ENCODE measurements at regions not wholly inside any gene's neighbourhood (a gene's known extent, or its start where the extent isn't known, plus 50 kb on each side); places are given as distances from the start of the nearest gene placed in this dataset.
A peak's percentile ranks its signal among the peaks of the same experiment; 100 is the strongest.

- TF ChIP-seq CTCF (IDR thresholded peaks at IDR 0.05): no peak
- Mint-ChIP-seq H3K4me3 (no peak overlapping the region), H3K4me1 (peaks cover 30% of the 10 kb centered on the region), H3K9me3 (no peaks in the 10 kb centered on the region), H3K27ac (no peak overlapping the region), H3K27me3 (no peaks in the 10 kb centered on the region), H3K36me3 (ENCODE audit: low read depth) (no peaks in the 10 kb centered on the region)
- ATAC-seq (ENCODE audit: low read depth): no peak
- POLR2A ChIA-PET: interaction anchor here (0.6 to 0.7 kb wide), 2 partner anchors 17 to 57 kb away, joined by 3 read pairs; no protein-coding TSS in a partner anchor
- DNase-seq: no peak
- intact Hi-C loops (cut with micrococcal nuclease): no loop called here
- CTCF ChIA-PET: no interaction called here
Measured at GRCh38 chr3:111323019-111323418, 219.0 kb upstream of the CD96 start.

- Mint-ChIP-seq H3K27me3 (no peaks in the 10 kb centered on the region), H3K27ac (peak overlapping the region; percentile 73), H3K4me1 (peaks cover 30% of the 10 kb centered on the region), H3K4me3 (peak overlapping the region; percentile 36), H3K36me3 (ENCODE audit: low read depth) (no peaks in the 10 kb centered on the region), H3K9me3 (no peaks in the 10 kb centered on the region)
- intact Hi-C loops (cut with micrococcal nuclease): no loop called here
- ChIA-PET POLR2A (no interaction called here), CTCF (no interaction called here)
- no peak for ATAC-seq (ENCODE audit: low read depth)
- no peak for DNase-seq
- TF ChIP-seq CTCF (IDR thresholded peaks at IDR 0.05): no peak
Measured at GRCh38 chr3:111324151-111324550, 217.8 kb upstream of the CD96 start.

DNA sequence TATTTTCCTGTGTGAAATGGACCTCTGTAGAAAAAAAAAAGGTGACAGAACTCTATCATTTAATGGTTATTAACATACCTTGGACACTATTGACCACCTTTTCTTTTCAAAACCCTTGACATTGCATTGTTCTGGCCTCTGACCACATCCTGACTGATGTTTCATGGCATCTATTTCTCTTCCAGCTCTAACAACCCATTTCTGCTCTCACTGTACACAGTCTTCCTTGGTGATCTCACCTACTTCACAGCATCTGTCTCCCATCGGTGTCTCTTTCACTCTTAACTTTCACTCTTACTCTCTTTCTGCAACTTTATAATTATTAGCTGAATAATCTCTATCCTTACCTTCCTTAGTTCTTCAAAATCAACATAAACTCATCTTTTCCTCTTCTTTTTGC is 217.4 kb upstream of the CD96 start:
- no peaks in the 10 kb centered on the region for H3K9me3 Mint-ChIP-seq
- ChIA-PET POLR2A (no interaction called here), CTCF (no interaction called here)
- H3K4me1 Mint-ChIP-seq: peaks cover 30% of the 10 kb centered on the region
- no peaks in the 10 kb centered on the region for H3K27me3 Mint-ChIP-seq
- peak overlapping the region; percentile 73 for H3K27ac Mint-ChIP-seq
- intact Hi-C loops (cut with micrococcal nuclease): no loop called here
- DNase-seq: no peak
- no peak for TF ChIP-seq CTCF (IDR thresholded peaks at IDR 0.05)
- no peak for ATAC-seq (ENCODE audit: low read depth)
- no peak overlapping the region for H3K4me3 Mint-ChIP-seq
- H3K36me3 Mint-ChIP-seq (ENCODE audit: low read depth): no peaks in the 10 kb centered on the region

DNA sequence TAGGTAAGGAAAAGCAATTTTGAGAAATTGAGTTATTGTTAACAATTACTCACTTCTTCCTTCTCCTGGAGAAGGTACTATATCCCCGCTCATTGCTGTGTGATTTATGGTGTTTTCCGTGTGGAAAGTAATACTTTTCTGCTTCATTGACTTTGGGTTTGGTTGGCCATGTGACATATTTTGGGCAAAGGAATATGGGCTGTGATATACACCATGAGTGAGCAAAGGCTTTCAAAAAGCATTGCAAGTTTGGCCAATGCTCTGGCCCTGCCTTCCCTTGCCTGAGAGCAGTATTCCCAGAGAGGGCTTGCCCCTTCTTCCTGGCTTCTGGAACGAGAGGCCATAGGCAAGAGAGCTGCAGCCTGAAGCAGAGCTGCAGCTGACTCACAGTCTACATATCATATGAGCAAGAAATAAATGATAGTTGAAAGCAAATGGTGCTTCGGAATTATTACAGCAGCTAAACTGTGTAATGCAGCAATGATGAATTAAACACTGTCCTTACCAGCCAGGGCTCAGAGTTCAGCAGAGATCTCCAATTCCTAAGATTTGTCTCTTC is 216.8 kb upstream of the CD96 start:
- POLR2A ChIA-PET: no interaction called here
- DNase-seq (no peak), ATAC-seq (ENCODE audit: low read depth) (no peak)
- no peak for TF ChIP-seq CTCF (IDR thresholded peaks at IDR 0.05)
- Mint-ChIP-seq H3K27me3 (no peaks in the 10 kb centered on the region), H3K36me3 (ENCODE audit: low read depth) (no peaks in the 10 kb centered on the region), H3K27ac (no peak overlapping the region), H3K4me3 (no peak overlapping the region), H3K4me1 (peaks cover 30% of the 10 kb centered on the region), H3K9me3 (no peaks in the 10 kb centered on the region)
- CTCF ChIA-PET: no interaction called here
- intact Hi-C loops (cut with micrococcal nuclease): no loop called here

DNA sequence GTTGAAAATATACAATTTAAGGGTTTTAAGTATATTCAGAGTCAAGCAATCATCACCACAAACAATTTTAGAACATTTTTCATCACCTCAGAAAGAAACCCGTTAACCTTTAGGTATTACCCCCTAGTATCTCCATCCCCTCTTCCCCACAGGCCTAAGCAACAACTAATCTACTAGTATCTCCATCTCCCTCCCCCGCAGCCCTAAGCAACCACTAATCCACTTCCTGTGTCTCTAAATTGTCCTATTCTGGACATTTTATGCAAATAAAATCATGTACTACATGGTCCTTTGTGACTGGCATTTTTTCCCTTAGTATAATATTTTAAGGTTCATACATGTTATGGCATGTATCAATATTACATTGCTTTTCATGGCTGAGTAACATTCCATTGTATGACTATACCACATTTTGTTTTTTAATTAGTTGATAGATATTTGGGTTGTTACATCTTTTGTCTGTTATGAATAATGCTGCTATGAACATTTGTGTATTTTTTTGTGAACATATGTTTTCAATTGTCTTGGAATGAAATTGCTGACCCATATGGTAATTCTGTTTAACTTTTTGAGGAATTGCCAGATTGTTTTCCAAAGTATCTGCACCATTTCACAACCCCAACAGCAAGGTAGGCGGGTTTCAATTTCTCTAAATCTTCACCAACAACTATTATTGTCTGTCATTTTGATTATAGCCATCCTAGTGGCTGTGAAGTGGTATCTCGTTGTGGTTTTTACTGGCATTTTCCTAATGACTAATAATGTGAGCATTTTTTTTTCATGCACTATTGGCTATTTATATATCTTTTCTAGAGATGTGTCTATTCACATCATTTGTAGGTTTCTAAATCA is 215.6 kb upstream of the CD96 start:
- DNase-seq (no peak), ATAC-seq (ENCODE audit: low read depth) (no peak)
- H3K27me3 Mint-ChIP-seq: no peaks in the 10 kb centered on the region
- H3K36me3 Mint-ChIP-seq (ENCODE audit: low read depth): no peaks in the 10 kb centered on the region
- CTCF ChIA-PET: no interaction called here
- TF ChIP-seq CTCF (IDR thresholded peaks at IDR 0.05): no peak
- H3K4me3 Mint-ChIP-seq: no peak overlapping the region
- peaks cover 30% of the 10 kb centered on the region for H3K4me1 Mint-ChIP-seq
- H3K9me3 Mint-ChIP-seq: no peaks in the 10 kb centered on the region
- POLR2A ChIA-PET: no interaction called here
- no peak overlapping the region for H3K27ac Mint-ChIP-seq
- intact Hi-C loops (cut with micrococcal nuclease): no loop called here

Data from activated B cell treated with CpG ODN at 0.5 μM for 24 hours (primary cell).